GM19467 (cell line): ENCODE measurements at regions not wholly inside any gene's neighbourhood (a gene's known extent, or its start where the extent isn't known, plus 50 kb on each side); places are given as distances from the start of the nearest gene placed in this dataset.
A peak's percentile ranks its signal among the peaks of the same experiment; 100 is the strongest.

Source experiments
- ATAC-seq: cut with Tn5 transposase; IDR thresholded peaks from one replicate; pipeline ENCODE4 v1.9.1; 2021; ENCODE audit warnings: mild to moderate bottlenecking, moderate library complexity; ENCODE audit not compliant: unreplicated experiment

DNA sequence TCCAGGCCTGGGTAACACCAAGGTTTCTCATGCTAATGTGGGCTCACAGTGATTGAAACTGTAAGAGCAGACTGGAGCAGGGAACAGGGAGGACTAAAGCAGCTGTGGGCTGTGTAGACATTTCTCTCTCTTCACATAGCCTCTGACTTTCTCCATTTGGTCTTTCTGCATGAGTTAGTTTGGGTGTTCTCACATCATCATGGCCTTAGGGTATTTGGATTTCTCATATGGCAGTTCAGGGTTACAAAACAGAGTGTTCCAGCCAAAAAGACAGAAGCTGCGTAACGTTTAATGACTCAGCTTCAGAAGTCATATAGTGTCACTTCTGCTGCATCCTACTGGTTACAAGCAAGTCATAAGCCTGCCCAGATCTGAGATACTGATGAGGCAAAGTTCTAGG is 52.0 kb upstream of the OSBPL8 start:
- ATAC-seq = no peak

DNA sequence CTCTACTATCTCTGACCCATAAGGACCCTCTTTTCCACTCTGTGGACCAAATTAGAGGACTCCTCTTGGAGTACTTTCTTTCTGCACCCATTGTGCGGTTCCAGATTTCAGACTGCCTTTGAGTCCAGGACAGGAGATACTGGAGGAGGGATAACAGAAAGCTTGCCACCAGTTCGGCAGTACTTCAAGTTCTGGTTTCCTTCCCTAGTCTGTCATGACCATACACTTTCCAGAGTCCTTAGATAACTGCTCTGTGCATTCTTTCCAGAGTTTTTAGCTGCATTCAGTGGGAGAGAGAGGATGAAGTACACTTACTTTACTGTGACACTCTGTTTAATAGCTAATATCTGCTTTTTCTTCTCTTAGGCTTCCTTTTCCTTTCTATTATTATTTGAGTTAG is 54.8 kb upstream of the OSBPL8 start:
- ATAC-seq = no peak

DNA sequence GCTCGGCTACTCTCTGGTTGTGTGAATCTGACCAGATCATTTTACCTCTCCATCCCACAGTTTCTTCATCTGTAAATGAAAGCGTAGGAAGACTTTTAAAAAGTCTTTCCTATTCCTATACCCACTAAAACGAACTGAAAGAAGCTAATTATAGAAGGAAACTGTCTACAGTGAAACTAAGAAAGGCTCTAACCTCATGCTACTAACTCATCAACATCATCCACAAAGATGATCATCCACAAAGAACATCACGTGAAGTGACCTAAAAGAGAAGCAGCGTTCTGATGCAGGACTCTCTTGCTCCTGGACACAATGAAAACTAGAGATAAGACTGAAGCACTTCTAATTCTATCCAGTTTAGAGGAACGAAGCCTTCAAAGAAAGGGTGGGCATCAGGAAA is 58.5 kb upstream of the OSBPL8 start:
- no peak for ATAC-seq

DNA sequence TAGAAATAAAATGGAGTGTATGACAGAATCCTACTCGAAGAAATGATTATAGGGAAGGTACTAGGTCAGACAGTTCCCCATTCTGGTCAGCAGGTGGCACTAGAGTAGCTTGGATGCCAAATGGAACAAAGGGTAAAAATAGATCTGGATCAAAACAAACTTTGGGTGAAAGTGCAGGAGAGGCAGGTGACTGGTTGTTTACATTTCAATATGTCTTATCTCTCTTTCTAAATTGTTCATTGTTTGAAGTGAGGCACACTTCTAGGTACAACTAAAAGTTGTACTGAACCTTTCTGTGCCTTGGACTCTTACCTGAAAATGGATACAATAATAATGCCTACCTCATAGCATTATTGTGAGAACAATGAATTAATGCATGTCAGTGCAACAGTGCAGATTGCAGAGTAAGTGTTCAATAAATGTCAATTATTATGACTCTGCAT is 62.0 kb upstream of the OSBPL8 start:
- ATAC-seq = peak; percentile 72

DNA sequence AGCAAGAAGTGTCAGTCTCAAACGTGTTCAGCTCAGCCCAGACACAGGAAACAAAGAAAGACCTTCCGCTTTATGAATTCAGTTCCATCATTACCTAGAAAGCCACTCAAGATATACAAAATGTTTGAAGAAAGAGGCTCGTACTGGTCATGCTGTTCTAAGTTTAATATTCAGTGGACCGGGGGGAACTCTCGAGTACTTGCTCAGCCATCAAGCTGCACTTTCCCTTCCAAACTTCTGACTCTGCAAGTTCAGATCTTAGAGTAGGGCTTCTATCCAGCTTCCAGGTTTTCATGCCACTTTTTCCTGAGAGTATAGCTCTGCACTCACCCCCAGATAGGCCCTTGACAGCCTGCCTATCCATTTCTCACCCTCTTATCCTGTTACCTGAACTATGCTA is 62.8 kb upstream of the OSBPL8 start:
- ATAC-seq = no peak

DNA sequence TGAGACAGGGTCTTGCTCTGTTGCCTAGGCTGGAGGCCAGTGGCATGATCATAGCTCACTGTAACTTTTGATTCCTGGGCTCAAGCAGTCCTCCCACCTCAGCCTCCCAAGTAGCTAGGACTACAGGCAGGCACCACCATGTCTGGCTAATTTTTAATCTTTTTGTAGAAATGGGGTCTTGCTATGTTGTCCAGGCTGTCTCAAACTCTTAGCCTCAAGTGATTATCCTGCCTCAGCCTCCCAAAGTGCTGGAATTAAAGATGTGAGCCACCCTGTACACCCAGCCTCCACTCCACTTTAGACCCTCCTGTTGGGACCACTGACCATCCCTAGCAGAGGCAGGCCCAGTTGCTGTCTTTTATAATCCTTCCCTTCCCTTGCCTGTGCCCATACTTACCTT is 63.3 kb upstream of the OSBPL8 start:
- no peak for ATAC-seq

DNA sequence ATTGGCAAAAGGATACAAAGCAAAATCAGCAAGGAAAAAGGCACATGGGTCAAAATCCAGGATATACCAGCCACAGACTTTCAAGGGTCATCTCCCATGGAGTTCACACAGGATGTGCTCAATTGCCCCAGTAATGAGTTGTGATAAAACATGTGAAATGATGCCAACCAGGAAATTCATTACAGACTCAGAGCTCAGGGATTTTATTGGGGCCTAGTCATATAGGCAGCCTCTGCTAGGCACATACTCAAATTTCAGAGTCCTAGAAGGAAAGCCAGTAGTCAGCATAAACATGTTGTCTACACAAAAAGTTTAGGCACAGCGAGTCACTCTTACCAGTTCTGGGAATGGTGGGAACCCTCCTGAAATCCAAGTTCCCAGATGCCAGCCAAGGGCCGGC is 64.4 kb upstream of the OSBPL8 start:
- no peak for ATAC-seq

DNA sequence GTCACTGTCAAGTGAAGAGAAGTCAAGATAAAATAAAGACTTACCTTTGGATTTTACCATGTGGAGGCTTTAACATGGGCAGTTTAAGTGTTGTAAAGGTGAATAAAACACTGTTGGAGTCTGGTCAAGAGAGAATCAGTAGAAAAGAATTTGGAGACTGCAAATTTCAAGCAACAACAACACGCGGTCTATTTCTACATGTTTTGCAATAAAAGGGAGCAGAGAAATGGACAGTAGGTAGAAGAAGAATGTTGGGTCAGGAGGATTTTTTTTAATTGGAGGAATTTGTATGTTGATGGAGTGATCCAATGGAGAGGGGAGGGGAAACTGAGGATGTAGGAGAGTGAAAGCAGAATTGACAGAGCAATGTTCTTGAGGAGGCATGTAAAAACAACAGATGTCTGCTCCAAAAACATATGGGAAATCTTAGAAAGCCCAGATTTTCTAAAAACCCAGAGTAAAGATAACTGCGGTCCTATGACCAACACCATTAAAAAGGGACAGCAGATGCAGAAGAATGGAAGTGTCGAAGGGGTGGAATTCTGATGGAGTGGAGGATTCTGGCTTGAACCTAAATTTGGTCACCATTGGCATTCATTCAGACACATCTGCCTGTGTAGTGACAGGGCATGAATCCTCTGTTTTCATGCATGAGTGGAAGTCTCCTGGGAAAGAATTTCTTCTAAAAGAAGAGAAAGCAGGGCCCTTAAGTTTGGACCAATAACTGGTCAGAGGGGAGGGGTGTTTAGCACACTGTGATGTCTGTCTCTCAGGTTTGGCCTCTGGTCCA is 68.0 kb upstream of the OSBPL8 start:
- no peak for ATAC-seq

DNA sequence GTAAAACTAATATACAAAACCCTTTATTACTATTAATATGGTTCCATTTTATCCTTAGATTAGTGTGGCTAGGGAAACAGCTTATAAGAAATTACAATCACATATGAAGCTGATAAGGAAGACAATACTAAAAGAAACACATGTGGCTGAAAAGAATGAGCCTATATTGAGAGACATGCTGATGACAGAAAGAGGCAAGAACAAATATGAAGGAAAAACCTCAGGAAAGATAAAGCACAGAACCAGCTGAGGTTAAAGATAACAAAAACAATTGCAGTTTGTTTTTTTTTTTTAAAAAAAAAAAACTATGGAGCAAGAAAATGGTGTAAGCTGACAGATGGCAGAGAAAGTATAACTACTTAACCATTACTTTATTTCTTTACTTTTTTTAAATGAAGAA is 69.2 kb upstream of the OSBPL8 start:
- ATAC-seq = no peak

DNA sequence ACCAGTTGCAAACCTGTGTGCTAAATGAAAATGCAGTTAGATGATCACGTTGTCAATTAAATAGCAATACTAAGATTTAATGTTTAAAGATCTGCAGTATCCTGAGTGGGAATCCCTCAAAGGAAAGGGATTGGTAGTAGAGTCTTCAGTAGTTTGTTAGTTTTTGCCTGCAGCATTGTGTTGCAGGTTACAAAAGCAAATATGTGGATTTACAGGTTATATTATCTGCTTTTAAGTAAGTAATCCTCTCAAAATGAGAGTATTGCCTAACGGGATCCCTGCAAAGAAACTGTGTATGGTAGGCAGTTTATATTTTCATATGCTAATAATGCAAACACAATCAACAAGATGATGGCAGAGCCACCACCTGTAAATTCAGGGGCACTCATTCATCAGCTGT is 72.2 kb upstream of the OSBPL8 start:
- ATAC-seq = no peak

DNA sequence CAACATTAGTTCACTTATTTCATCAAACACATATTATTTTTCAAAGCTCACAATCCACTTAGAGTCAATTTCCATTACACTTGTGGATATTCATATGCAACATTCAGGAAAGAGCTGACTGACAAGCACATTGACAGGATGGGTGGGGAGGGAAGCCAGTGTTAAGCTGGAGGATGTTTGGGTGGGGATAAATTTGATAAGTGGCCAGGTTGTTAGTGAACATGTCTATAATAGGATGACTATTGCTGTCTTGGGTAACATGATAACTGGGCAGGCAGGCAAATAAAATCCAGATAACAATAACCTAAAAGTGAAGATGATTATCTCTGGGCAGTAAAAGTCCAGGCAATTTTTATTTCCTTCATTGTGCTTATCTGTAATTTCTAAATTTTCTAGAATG is 73.8 kb upstream of the OSBPL8 start:
- ATAC-seq = no peak

DNA sequence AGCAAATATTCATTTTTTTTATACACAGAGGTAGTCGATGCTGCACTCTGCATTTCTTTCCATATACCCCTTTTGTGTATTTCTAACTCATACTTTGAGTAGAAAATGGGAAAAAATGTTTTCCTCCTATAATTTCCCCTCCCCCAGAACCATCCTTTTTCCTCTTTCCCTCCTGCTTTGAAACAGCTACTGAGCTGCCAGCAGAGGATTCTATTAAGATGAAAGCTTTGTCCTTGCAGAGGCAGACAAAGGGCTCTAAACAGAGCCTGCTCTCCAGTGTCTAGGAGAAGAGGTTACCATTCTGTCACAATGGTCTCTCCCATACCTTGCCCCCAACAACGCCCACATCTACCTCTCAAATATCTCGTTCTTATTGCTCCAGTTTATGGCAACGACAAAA is 74.6 kb upstream of the OSBPL8 start:
- no peak for ATAC-seq

DNA sequence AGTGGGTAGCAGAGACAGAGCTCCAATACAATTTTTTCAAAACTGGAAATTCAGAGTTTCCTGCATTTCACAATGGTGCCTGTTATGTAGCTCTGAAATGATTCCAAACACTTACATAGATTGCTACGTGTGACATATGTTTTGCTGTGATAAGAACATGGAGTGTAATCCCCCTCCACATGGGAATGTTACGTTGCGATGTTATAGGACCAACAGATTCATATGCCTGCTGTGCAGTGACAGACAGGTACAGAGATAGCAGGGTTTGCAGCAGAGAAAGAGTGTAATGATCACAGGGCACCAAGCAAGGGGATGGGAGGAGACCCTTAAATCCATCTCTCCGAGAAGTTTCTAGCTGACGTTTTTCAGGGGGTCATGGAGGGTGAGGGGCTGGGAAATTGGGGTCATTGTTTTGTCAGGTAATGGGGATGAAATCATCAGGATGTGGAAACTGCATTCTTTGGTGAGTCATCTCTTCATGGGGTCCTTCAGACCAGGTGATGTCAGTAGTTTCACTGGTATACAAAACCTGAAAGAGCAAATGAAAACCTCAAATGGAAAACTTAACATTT is 76.6 kb upstream of the OSBPL8 start:
- no peak for ATAC-seq

DNA sequence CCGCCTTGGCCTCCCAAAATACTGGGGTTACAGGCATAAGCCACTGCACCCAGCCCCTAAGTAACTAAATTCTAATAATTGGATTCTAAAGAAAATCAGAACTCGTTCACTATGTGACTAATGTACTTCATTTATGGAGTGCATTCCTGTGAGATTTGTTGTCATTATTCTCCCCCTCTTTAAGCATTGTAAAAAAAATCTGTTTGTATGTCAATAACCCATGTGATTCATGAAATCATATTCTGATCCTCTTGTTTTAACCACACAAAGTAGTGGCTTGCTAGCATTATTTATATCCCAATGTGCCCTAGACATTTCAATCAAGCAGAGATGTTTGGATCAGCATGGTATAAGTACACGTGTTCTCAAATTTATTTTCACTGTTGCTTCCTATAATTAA is 78.2 kb upstream of the OSBPL8 start:
- no peak for ATAC-seq

DNA sequence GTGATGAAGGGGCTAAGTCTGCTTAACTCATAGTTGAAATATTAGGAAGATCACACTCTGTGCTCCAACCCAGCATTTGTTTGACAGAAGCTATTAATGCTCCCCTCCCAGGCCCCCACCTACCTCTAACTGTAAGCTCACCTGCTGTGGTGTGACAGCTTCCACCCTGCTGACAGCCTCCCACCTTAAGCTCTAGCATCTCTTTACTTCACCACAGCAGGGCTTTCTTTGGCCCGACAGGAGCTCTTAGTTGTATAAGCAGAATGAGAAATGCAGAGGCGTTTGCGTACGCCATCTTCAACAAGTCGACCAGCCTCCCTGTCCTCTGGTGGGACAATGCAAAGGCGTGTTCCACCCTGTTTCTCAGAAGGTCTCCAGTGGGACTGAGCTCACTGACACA is 80.1 kb upstream of the OSBPL8 start:
- no peak for ATAC-seq

DNA sequence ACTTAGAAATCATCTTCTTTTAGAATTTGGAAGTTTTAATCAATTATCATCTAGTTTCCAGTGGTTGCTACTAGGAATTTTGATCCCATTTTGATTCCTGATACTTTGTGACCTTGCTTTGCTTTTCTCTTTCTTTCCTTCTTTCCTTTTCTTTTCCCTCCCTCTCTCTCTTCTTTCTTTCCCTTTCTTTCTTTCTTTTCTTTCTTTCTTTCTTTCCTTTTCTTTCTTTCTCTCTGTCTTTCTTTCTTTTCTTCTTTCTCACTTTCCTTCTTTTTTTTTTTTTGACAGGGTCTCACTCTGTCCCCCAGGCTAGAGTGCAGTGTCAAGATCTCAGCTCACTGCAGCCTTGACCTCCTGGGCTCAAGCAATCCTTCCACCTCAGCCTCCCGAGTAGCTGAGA is 81.5 kb upstream of the OSBPL8 start:
- no peak for ATAC-seq

DNA sequence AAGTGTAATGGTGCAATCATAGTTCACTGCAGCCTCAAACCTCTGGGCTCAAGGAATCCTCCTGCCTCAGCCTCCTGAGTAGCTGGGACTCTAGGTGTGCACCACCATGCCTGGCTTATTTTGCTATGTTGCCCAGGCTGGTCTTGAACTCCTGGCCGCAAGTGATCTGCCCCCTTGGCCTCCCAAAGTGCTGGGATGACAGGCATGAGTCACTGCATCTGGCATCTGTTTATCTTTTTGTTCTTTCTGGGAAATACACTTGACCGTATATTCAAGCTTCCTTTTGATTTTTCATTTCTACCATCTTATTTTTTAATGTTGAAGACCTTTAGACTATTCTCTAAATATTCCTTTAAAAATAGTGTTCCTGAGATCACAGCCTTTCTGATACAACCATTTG is 82.4 kb upstream of the OSBPL8 start:
- ATAC-seq = no peak

DNA sequence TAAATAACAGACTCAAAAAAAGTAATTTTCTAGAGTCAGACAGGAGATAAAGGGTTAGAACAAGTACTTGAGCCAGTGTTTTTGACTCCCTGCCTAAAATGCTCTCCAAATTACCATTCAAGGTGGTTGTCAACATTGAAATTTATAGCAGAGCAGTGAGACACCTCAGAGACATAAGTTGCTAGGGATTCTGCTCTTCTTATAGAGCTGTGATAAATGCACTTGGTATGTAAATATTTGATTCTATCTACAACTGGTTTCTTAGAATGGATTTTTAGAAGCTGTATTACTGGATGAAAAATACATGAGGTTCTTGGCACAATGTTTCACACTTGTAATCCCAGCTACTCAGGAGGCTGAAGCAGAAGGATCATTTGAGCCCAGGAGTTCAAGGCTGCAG is 83.9 kb upstream of the OSBPL8 start:
- no peak for ATAC-seq

DNA sequence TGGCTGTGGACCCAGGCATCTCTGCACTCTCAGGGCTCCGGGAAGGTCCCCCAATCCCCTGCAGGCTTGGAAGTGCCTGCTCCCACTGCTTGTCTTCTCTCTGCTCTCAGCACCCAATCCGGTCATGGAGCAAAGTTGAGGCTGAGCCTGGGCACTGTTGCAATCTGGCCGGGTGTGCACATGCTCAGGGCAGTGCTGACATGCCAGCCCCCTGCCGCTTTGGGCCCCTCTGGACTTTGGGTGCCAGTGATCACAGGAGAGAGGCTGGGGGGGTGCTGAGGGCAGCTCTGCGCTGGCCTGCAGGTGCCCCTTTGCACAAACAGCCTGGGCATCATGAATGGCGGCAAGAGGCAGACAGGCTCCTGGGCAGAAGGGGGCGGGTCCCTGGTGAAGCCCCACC is 85.4 kb upstream of the OSBPL8 start:
- no peak for ATAC-seq

DNA sequence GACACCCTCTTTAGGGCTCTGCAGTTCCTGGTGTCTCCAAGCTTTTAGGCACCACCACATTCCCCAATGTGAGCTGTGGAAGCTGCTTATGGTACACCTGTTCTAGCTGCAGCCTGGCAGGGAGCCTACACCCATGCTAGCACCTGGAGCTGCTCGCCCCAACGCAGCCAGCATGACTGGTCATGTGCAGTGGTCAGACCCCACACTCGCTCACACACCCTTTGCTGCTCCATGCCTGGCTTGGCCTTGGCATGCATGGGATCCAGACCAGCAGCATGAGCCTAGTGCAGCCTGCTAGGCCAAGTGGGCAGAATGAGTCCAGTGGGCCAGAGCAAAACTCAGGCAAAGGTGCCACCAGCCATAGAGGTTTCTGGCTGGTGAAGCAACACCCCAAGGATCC is 86.4 kb upstream of the OSBPL8 start:
- no peak for ATAC-seq

DNA sequence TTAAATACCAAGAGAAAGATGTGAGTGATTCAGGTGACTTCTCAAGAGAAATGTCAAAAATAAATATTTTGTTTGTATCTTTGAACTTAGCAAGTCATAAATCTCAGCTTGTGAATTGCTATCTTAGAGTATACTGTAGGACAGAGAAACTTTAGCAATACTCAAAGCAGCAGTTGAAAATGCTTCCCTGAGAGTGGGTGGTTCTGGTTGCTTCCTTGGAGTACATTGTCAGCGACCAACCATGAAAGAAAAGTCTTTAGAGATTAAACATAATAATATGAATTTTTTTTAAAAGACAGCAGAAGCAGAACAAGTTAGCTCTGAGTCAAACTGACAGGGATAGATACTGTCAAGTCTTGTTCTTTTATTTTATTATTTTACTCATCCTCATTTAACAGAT is 86.8 kb upstream of the OSBPL8 start:
- ATAC-seq = no peak

DNA sequence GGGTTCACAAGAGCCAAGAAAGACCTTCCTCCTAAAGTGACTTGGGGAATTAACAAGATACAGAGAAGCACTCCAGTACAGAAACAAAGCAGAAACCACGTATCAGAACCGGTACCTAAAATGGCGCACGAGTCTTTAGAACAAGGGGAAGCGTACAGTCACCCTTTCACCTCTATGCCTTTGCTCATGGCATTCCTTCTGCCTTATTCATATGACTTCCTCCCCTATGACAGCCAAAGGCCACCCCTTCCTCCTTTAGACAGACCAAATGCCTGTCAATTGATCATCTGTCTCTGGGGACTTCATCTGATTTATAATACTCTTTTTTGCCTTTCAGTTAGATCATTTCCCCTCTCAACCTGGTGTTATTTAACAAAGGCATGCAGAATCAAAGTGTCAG is 89.5 kb upstream of the OSBPL8 start:
- no peak for ATAC-seq

DNA sequence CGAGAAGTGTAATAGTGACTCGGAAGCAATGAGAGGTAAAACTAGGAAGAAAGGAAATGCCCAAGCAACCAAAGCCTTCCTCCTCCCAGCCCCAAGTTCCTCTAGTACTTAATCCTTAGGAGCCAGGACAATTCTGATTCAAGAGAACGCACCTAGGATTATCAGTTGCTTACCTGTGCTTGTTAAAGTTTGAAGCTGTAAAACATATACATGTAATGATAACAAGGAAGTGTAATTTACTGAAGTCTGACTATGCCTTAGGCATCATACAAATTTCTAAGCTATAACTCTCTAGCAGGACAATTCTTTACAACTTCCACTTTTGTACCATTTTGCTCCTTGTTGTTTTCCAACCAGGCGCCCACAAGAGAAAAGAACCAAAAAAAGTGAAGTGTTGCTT is 92.8 kb upstream of the OSBPL8 start:
- no peak for ATAC-seq
